ENCODE measurements at regions not wholly inside any gene's neighbourhood (a gene's known extent, or its start where the extent isn't known, plus 50 kb on each side); places are given as distances from the start of the nearest gene placed in this dataset.
A peak's percentile ranks its signal among the peaks of the same experiment; 100 is the strongest.

GRCh38 chr10:44619521-44619920 is 234.6 kb upstream of the CXCL12 start:
- no peak for DNase-seq (ENCODE audit: low spot score)

GRCh38 chr10:44619975-44620374 is 235.1 kb upstream of the CXCL12 start:
- no peak for DNase-seq (ENCODE audit: low spot score)

DNA sequence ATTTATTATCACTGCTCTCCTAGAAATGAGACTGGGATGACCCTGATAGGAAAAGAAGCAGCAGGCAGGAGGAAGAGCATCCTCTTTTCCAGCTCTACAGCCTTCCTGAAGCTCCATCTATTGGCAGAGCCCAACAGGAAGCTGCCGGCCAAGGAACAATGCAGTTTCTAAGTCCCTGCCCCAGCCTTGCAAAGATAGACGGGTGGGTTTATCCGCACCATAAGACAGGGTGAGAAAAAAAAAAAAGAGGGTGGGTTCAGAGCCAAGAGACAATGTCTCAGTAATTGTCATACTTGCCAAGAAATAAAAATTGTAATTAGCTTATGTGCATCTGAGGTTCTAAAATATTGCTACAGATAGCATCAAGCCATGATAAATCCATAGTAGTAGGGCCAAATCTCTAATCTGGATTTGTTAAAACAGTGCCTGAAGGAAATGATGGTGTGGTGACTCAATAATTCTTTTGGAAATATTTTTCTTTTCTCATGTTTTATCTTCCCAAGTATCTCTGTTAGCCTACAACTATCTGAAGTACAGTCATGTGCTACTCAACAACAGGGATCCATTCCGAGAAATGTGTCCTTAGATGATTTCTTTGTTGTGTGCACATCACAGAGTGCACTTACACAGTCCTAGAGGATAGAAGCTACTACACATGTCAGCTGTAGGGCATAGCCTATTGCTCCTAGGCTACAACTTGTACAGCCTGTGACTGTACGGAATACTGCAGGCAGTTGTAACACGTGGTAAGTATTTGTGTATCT is 242.9 kb upstream of the CXCL12 start:
- no peak for DNase-seq (ENCODE audit: low spot score)

- DNase-seq (ENCODE audit: low spot score): no peak
Measured at GRCh38 chr10:44628921-44629320, 244.0 kb upstream of the CXCL12 start.

GRCh38 chr10:44635176-44635575 is 250.3 kb upstream of the CXCL12 start:
- no peak for DNase-seq (ENCODE audit: low spot score)

DNA sequence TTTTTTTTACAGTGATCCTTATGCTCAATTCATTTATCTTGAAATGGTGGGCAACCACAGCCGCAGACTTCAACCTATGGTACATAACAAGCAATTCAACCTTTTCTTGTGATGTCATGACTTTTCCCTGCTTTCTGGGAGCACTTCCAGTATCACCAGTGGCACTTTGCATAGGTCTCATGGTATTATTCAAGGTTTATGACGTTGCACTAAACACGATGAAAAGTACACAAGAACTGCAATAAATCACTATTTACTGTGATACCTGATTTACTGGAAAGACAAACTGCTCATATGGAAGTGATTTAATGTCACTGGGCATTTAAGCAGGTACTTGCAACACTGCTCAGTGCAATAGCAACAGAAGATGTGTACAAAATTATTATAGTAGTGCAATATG is 251.7 kb upstream of the CXCL12 start:
- no peak for DNase-seq (ENCODE audit: low spot score)

DNA sequence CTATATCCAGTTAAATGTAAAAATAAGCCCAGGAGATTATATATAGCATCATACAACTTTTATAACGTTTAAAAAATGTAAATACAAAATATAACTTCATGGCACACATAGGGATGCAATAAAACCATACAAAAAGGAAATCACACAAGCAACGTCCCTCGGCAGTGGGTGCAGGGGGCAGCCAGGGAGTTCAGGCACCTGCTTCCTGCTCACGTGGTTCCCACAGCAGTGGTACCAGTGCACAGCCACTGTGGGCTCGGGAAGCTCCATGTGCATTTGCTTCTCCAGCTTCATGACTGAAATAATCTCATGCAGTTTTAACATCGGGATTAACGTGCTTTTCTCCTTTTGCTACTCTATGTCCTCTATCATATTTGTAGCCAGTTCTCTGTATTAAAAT is 255.5 kb upstream of the CXCL12 start:
- no peak for DNase-seq (ENCODE audit: low spot score)

GRCh38 chr10:44647473-44647872 is 262.6 kb upstream of the CXCL12 start:
- DNase-seq (ENCODE audit: low spot score): no peak

GRCh38 chr10:44647877-44648542 is 263.1 kb upstream of the CXCL12 start:
- no peak for DNase-seq (ENCODE audit: low spot score)

DNA sequence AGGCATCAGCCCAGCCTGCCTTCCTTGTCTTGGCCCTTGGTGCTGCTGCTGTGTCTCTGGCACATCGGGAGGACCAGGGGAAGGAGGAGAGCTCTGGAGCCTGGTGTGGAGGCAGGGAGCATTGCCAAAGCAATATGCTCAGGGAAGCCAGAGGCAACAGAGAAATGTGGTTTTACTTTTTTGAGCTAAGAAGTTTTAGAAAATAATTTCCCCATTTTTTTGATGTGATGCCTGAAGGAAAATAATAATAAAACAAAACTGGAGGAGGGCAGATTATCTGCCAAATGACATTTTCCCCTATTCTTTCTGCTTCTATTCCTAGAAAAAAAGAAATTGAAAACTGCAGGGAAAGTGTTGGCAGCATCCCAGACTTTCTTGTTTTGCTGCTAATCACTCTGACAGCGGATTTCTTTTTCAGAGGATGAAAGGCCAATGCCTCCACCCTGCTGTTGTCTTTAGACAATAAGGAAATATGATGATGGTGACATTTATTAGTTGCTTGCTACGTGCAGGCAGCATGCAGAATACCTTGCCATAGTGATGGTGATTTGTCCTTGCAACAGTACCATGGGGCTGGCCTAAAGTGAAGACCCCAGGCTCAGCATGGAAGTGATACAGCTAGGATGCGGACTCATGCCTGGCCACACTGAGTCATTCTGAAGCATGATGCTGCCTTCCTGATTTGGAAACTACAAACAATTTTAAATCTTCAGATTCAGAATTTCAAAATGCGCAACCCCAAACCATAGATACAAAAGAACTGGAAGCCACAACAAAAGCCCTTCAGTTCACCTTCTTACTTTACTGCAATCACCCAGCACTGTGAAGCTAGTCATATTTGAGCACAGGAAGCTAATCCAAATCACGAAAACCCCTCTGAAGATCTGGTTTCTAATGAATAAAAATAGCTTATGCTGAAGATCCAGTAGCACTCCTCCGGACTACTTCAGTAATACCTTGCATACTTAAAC is 260.2 kb upstream of the TMEM72 start:
- DNase-seq (ENCODE audit: low spot score): peak; percentile 72

DNA sequence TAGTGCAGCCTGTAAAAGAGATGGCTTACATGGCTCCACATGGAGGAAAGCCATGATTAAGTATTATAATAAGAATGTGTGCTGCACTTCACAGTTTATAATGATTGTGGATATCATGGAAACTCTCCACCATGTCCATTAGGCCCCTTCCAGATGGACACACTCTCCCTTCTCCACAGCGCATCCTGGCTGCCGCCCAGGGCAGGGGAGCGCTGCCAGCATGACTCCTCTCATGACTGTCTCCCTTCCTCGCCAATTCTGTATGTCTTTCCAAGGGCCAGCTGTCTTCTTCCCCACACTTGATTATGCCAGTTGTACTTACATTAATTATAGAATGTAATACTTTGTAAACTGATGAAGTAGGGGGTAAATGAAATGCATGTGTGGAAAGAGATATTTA is 259.3 kb upstream of the TMEM72 start:
- peak; percentile 56 for DNase-seq (ENCODE audit: low spot score)

DNA sequence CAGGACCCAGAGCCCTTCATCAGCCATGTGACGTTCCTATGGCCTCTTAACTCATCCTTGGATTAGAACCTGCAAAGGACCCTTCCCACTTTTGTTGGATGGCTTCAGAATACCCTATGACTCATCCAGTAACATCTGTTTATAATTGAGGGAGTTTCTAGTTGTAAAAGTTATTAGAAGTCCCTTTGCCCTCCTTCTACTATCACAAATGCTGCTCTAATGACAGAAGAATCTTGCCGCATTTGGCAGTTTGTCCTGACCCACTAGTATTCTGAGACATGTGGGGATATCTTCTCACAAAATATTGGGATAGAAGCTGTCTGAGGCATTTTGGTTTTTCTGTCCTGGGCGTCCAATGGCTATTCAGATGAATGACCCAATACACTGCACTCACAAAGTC is 251.8 kb upstream of the TMEM72 start:
- no peak for DNase-seq (ENCODE audit: low spot score)

GRCh38 chr10:44660271-44660670 is 250.9 kb upstream of the TMEM72 start:
- no peak for DNase-seq (ENCODE audit: low spot score)

GRCh38 chr10:44662051-44662450 is 249.1 kb upstream of the TMEM72 start:
- DNase-seq (ENCODE audit: low spot score): no peak

DNA sequence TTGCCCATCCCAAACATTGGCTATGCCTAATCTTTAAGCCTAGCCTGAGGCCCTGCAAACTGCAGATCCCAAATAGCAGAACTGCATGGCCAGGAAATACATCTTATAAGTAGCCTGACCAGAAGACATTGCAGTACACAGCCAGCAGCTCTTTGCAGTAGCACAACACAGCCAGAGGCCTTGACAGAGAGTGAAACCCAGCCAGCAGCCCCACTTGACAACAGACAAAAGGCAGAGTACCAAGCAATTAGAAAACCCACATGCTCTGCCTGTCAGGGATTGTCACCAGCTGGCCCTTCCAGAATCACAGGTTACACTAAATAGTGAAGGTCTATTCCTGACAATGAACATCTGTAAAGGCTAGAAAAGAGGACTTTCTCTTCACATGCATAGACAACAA is 242.8 kb upstream of the TMEM72 start:
- no peak for DNase-seq (ENCODE audit: low spot score)

DNA sequence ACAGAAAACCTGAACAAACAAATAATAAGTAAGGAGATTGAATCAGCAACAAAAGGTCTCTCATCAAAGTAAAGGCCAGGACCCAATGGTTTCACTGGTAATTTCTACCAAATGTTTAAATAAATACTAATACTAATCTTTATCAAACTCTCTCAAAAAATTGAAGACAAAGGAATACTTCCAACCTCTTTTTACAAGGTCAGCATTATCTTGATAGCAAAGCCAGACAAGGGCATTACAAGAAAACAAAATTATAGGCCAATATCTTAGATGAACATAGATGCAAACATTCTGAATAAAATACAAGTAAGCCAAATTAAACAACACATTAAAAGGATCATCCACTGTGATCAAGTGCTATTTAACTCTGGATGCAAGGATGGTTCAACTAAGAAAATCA is 239.8 kb upstream of the TMEM72 start:
- DNase-seq (ENCODE audit: low spot score): no peak

DNA sequence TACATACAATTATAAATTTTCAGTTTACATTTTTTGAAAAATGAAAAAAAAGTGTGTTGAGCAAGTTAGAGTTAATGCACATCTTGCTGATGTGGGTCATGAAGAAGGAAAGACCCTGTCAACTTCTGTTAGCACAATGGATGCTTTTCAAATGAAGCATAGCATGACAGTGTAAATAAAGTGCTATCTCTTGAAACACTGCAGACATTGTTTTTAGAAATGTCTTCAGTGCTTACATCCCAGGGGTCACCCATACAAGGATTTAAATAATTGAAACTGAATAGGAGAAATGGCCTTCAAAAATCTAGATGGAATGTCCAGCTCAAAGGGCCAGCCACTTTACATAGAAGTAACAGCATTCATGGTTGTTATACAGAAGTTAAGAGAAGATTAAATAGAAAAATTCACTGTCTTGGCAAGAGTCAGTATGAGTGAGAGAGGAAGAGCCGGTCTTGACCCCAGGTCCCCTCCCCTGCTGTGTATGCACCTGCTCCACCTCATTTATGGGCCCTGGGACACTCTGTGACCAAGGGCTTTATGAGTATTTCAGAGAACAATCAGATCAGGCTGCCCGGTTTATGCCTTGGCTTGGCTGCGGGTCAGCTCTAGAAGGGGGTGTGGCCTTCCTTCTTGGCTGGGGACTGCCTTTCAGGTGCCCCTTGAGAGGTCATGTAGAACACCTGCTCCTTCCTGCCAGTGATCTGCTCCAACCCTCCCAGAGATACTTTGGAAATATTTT is 237.7 kb upstream of the TMEM72 start:
- peak; percentile 80 for DNase-seq (ENCODE audit: low spot score)

DNA sequence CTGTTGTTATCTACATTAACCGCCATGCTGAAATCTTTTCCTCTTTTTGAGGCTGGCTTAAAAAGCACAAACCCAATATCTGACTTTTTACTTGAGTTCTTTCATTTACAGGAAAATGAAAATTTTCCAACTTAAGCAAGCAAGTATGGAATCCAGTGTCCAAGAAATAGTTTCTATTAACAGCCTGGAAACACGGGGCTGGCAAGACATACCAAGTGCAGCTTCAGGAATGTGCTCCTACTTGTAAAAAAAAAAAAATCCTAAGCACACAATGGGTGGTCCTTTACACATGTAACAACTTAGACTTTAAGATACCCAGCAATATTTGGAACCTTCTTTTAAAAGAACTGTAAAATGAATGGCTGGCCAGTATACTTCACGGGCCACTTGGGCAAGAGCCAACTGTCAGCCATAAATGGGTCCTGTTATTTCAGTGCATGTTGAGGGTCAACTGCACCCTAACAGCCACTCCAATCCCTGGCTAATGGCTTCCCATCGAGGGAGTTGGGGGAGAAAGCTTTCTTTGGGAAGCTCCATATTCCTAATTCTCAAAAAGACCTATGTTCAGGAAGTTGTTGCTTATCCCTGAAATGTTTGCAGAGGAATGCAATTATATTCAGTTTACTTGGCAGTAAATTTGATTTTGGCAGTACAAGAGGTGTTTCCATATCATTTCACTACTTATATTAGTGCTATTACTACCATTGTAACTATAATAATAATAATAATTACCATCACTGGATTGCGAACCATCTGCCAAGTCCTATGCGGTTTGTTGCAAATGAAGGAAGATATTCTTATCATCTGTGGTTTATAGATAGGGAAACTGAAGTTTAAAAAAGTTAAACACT is 236.4 kb upstream of the TMEM72 start:
- DNase-seq (ENCODE audit: low spot score): no peak

GRCh38 chr10:44675387-44675874 is 235.7 kb upstream of the TMEM72 start:
- DNase-seq (ENCODE audit: low spot score): no peak

GRCh38 chr10:44680764-44681163 is 230.4 kb upstream of the TMEM72 start:
- no peak for DNase-seq (ENCODE audit: low spot score)

DNA sequence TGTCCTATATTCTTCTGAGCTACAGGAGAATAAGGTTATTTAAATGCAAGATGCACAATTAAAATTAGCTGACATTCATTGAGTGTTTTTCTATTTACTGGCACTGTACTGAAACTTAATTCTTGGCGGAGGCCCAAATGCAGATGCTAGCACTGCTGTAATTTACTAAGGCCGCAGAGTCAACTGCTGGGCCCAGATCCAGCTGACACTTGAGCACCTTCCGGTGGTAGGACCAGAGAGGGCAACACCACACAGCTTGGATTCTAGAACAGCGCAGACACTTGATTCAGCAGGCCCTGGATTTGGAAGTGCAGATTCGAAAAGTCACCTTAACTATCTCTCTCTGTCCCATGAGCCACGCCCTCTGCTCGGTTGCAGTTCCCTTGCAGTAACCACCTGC is 228.6 kb upstream of the TMEM72 start:
- DNase-seq (ENCODE audit: low spot score): no peak
